IPS-18a (cell line): ENCODE measurements at regions not wholly inside any gene's neighbourhood (a gene's known extent, or its start where the extent isn't known, plus 50 kb on each side); places are given as distances from the start of the nearest gene placed in this dataset.

Experiments
- H3K27ac ChIP-seq: one replicate; pipeline ENCODE4 v1.5.1; 2013; ENCODE audit warnings: low read length
- H3K27me3 ChIP-seq: one replicate; pipeline ENCODE4 v1.6.1; 2013; ENCODE audit warnings: mild to moderate bottlenecking, low read length; ENCODE audit not compliant: control insufficient read depth, insufficient read depth
- H3K36me3 ChIP-seq: one replicate; pipeline ENCODE4 v1.6.1; 2013; ENCODE audit warnings: low read depth, low read length; ENCODE audit not compliant: control insufficient read depth
- H3K4me1 ChIP-seq: one replicate; pipeline ENCODE4 v1.6.1; 2013; ENCODE audit warnings: low read depth, low read length; ENCODE audit not compliant: control insufficient read depth
- H3K4me3 ChIP-seq: one replicate; pipeline ENCODE4 v1.5.1; 2013; ENCODE audit warnings: low read length
- H3K9ac ChIP-seq: one replicate; pipeline ENCODE4 v1.6.1; 2013; ENCODE audit warnings: mild to moderate bottlenecking, low read length, moderate library complexity
- H3K9me3 ChIP-seq: one replicate; pipeline ENCODE4 v1.6.1; 2013; ENCODE audit warnings: low read depth, low read length; ENCODE audit not compliant: control insufficient read depth

- Histone ChIP-seq H3K27me3 (no peaks in the 10 kb centered on the region), H3K27ac (no peak overlapping the region), H3K36me3 (no peaks in the 10 kb centered on the region), H3K4me3 (no peak overlapping the region), H3K4me1 (no peaks in the 10 kb centered on the region), H3K9ac (no peak overlapping the region), H3K9me3 (no peaks in the 10 kb centered on the region)
These were observed 129.7 kb upstream of the PMFBP1 start for GRCh38 chr16:72301523-72302236.

- H3K4me3 ChIP-seq, result no peak overlapping the region
- no peaks in the 10 kb centered on the region for H3K36me3 ChIP-seq
- no peaks in the 10 kb centered on the region for H3K4me1 ChIP-seq
- H3K27me3 ChIP-seq, result no peaks in the 10 kb centered on the region
- H3K9me3 ChIP-seq, result no peaks in the 10 kb centered on the region
- no peak overlapping the region for H3K27ac ChIP-seq
- no peak overlapping the region for H3K9ac ChIP-seq
These were observed 128.9 kb upstream of the PMFBP1 start for GRCh38 chr16:72300892-72301291.

- no peaks in the 10 kb centered on the region for H3K36me3 ChIP-seq
- no peaks in the 10 kb centered on the region for H3K9me3 ChIP-seq
- no peak overlapping the region for H3K4me3 ChIP-seq
- no peak overlapping the region for H3K27ac ChIP-seq
- no peaks in the 10 kb centered on the region for H3K4me1 ChIP-seq
- no peaks in the 10 kb centered on the region for H3K27me3 ChIP-seq
- no peak overlapping the region for H3K9ac ChIP-seq
These were observed 127.8 kb upstream of the PMFBP1 start for GRCh38 chr16:72299684-72300243.

- H3K36me3 ChIP-seq, result no peaks in the 10 kb centered on the region
- no peak overlapping the region for H3K9ac ChIP-seq
- H3K4me1 ChIP-seq, result no peaks in the 10 kb centered on the region
- H3K4me3 ChIP-seq, result no peak overlapping the region
- no peaks in the 10 kb centered on the region for H3K27me3 ChIP-seq
- H3K27ac ChIP-seq, result no peak overlapping the region
- no peaks in the 10 kb centered on the region for H3K9me3 ChIP-seq
These were observed 127.0 kb upstream of the PMFBP1 start for GRCh38 chr16:72298961-72299360.

- Histone ChIP-seq H3K4me3 (no peak overlapping the region), H3K36me3 (no peaks in the 10 kb centered on the region), H3K9me3 (no peaks in the 10 kb centered on the region), H3K4me1 (no peaks in the 10 kb centered on the region), H3K9ac (no peak overlapping the region), H3K27me3 (no peaks in the 10 kb centered on the region), H3K27ac (no peak overlapping the region)
These were observed 124.0 kb upstream of the PMFBP1 start for GRCh38 chr16:72295914-72296313.

- Histone ChIP-seq H3K4me1 (no peaks in the 10 kb centered on the region), H3K27ac (no peak overlapping the region), H3K36me3 (no peaks in the 10 kb centered on the region), H3K27me3 (no peaks in the 10 kb centered on the region), H3K9me3 (no peaks in the 10 kb centered on the region), H3K4me3 (no peak overlapping the region), H3K9ac (no peak overlapping the region)
These were observed 119.6 kb upstream of the PMFBP1 start for GRCh38 chr16:72291531-72291981.

GRCh38 chr16:72291121-72291520, 119.2 kb upstream of the PMFBP1 start:
- H3K9me3 ChIP-seq, result no peaks in the 10 kb centered on the region
- no peak overlapping the region for H3K27ac ChIP-seq
- H3K27me3 ChIP-seq, result no peaks in the 10 kb centered on the region
- no peak overlapping the region for H3K9ac ChIP-seq
- peaks cover 1% of the 10 kb centered on the region for H3K4me1 ChIP-seq
- H3K4me3 ChIP-seq, result no peak overlapping the region
- no peaks in the 10 kb centered on the region for H3K36me3 ChIP-seq

- no peak overlapping the region for H3K9ac ChIP-seq
- no peak overlapping the region for H3K27ac ChIP-seq
- no peaks in the 10 kb centered on the region for H3K36me3 ChIP-seq
- H3K4me1 ChIP-seq, result peaks cover 18% of the 10 kb centered on the region
- no peaks in the 10 kb centered on the region for H3K27me3 ChIP-seq
- H3K9me3 ChIP-seq, result no peaks in the 10 kb centered on the region
- H3K4me3 ChIP-seq, result no peak overlapping the region
These were observed 115.7 kb upstream of the PMFBP1 start for GRCh38 chr16:72287649-72288048.

- Histone ChIP-seq H3K9me3 (no peaks in the 10 kb centered on the region), H3K4me1 (peaks cover 18% of the 10 kb centered on the region), H3K27me3 (no peaks in the 10 kb centered on the region), H3K36me3 (no peaks in the 10 kb centered on the region), H3K4me3 (no peak overlapping the region), H3K27ac (no peak overlapping the region), H3K9ac (no peak overlapping the region)
These were observed 115.1 kb upstream of the PMFBP1 start for GRCh38 chr16:72286936-72287620.

- no peaks in the 10 kb centered on the region for H3K27me3 ChIP-seq
- H3K36me3 ChIP-seq, result no peaks in the 10 kb centered on the region
- no peaks in the 10 kb centered on the region for H3K9me3 ChIP-seq
- H3K9ac ChIP-seq, result no peak overlapping the region
- no peak overlapping the region for H3K27ac ChIP-seq
- H3K4me3 ChIP-seq, result peak overlapping the region; percentile 16
- peaks cover 18% of the 10 kb centered on the region for H3K4me1 ChIP-seq
These were observed 113.8 kb upstream of the PMFBP1 start for GRCh38 chr16:72285728-72286127.

- Histone ChIP-seq H3K4me1 (peaks cover 18% of the 10 kb centered on the region), H3K9ac (no peak overlapping the region), H3K9me3 (no peaks in the 10 kb centered on the region), H3K36me3 (no peaks in the 10 kb centered on the region), H3K27me3 (no peaks in the 10 kb centered on the region), H3K27ac (no peak overlapping the region), H3K4me3 (peak overlapping the region; percentile 16)
These were observed 113.4 kb upstream of the PMFBP1 start for GRCh38 chr16:72285324-72285723.
